ENCODE measurements at regions not wholly inside any gene's neighbourhood (a gene's known extent, or its start where the extent isn't known, plus 50 kb on each side); places are given as distances from the start of the nearest gene placed in this dataset.

- Histone ChIP-seq H2AFZ (ENCODE audit: low read length) (no peak overlapping the region), H4K20me1 (ENCODE audit: insufficient read depth, low read length) (no peaks in the 10 kb centered on the region), H3K9me3 (ENCODE audit: low read depth, low read length) (no peaks in the 10 kb centered on the region), H3K4me1 (ENCODE audit: insufficient read depth, low read length) (no peaks in the 10 kb centered on the region), H3K36me3 (ENCODE audit: insufficient read depth, low read length) (no peaks in the 10 kb centered on the region), H3K4me3 (ENCODE audit: insufficient read depth, low read length) (no peak overlapping the region), H3K79me2 (ENCODE audit: insufficient read depth, low read length) (no peaks in the 10 kb centered on the region), H3K27me3 (ENCODE audit: insufficient read depth, low read length) (no peaks in the 10 kb centered on the region), H3K27ac (ENCODE audit: low read depth, low read length) (no peak overlapping the region), H3K4me2 (ENCODE audit: insufficient read depth, low read length) (no peak overlapping the region)
- no peak for TF ChIP-seq CTCF (IDR thresholded peaks at IDR 0.05; ENCODE audit: extremely low read depth, low read depth, low read length)
- DNase-seq (ENCODE audit: insufficient read length, low spot score, missing footprints): no peak
These were observed 132.3 kb downstream of the FOXI3 start for GRCh38 chr2:88320076-88320773.

GRCh38 chr2:88318956-88319330 is 133.6 kb downstream of the FOXI3 start:
- Histone ChIP-seq H2AFZ (ENCODE audit: low read length) (no peak overlapping the region), H3K4me3 (ENCODE audit: insufficient read depth, low read length) (no peak overlapping the region), H3K36me3 (ENCODE audit: insufficient read depth, low read length) (no peaks in the 10 kb centered on the region), H4K20me1 (ENCODE audit: insufficient read depth, low read length) (no peaks in the 10 kb centered on the region), H3K27ac (ENCODE audit: low read depth, low read length) (no peak overlapping the region), H3K9me3 (ENCODE audit: low read depth, low read length) (no peaks in the 10 kb centered on the region), H3K79me2 (ENCODE audit: insufficient read depth, low read length) (no peaks in the 10 kb centered on the region), H3K4me1 (ENCODE audit: insufficient read depth, low read length) (no peaks in the 10 kb centered on the region), H3K27me3 (ENCODE audit: insufficient read depth, low read length) (no peaks in the 10 kb centered on the region), H3K4me2 (ENCODE audit: insufficient read depth, low read length) (no peak overlapping the region)
- TF ChIP-seq CTCF (IDR thresholded peaks at IDR 0.05; ENCODE audit: extremely low read depth, low read depth, low read length): no peak
- DNase-seq (ENCODE audit: insufficient read length, low spot score, missing footprints): no peak

- DNase-seq (ENCODE audit: insufficient read length, low spot score, missing footprints): no peak
- Histone ChIP-seq H3K9me3 (ENCODE audit: low read depth, low read length) (no peaks in the 10 kb centered on the region), H2AFZ (ENCODE audit: low read length) (no peak overlapping the region), H3K4me2 (ENCODE audit: insufficient read depth, low read length) (no peak overlapping the region), H4K20me1 (ENCODE audit: insufficient read depth, low read length) (no peaks in the 10 kb centered on the region), H3K36me3 (ENCODE audit: insufficient read depth, low read length) (no peaks in the 10 kb centered on the region), H3K27me3 (ENCODE audit: insufficient read depth, low read length) (no peaks in the 10 kb centered on the region), H3K79me2 (ENCODE audit: insufficient read depth, low read length) (no peaks in the 10 kb centered on the region), H3K27ac (ENCODE audit: low read depth, low read length) (no peak overlapping the region), H3K4me3 (ENCODE audit: insufficient read depth, low read length) (no peak overlapping the region), H3K4me1 (ENCODE audit: insufficient read depth, low read length) (no peaks in the 10 kb centered on the region)
- no peak for TF ChIP-seq CTCF (IDR thresholded peaks at IDR 0.05; ENCODE audit: extremely low read depth, low read depth, low read length)
These were observed 134.2 kb downstream of the FOXI3 start for GRCh38 chr2:88318071-88318955.

- no peaks in the 10 kb centered on the region for H3K79me2 ChIP-seq (ENCODE audit: insufficient read depth, low read length)
- TF ChIP-seq CTCF (IDR thresholded peaks at IDR 0.05; ENCODE audit: extremely low read depth, low read depth, low read length): no peak
- H3K9me3 ChIP-seq (ENCODE audit: low read depth, low read length): no peaks in the 10 kb centered on the region
- H3K27ac ChIP-seq (ENCODE audit: low read depth, low read length): no peak overlapping the region
- no peaks in the 10 kb centered on the region for H3K4me1 ChIP-seq (ENCODE audit: insufficient read depth, low read length)
- H3K36me3 ChIP-seq (ENCODE audit: insufficient read depth, low read length): no peaks in the 10 kb centered on the region
- no peak overlapping the region for H2AFZ ChIP-seq (ENCODE audit: low read length)
- H4K20me1 ChIP-seq (ENCODE audit: insufficient read depth, low read length): no peaks in the 10 kb centered on the region
- no peak overlapping the region for H3K4me2 ChIP-seq (ENCODE audit: insufficient read depth, low read length)
- no peak overlapping the region for H3K4me3 ChIP-seq (ENCODE audit: insufficient read depth, low read length)
- DNase-seq (ENCODE audit: insufficient read length, low spot score, missing footprints): no peak
- no peaks in the 10 kb centered on the region for H3K27me3 ChIP-seq (ENCODE audit: insufficient read depth, low read length)
These were observed 140.6 kb downstream of the THNSL2 start for GRCh38 chr2:88310787-88311186.

Data from osteoblast (primary cell).